AG09319 (cell line): ENCODE measurements at regions not wholly inside any gene's neighbourhood (a gene's known extent, or its start where the extent isn't known, plus 50 kb on each side); places are given as distances from the start of the nearest gene placed in this dataset.

Experiments used
- DNase-seq: peaks from one replicate; pipeline ENCODE4 v3.0.0-alpha.2; 2010; ENCODE audit warnings: low read depth; ENCODE audit errors: extremely low read depth
- CTCF ChIP-seq: IDR thresholded peaks from 2 replicates; pipeline ENCODE4 v1.5.1; 2011; ENCODE audit warnings: low read depth, mild to moderate bottlenecking, inconsistent platforms, low read length, moderate library complexity

GRCh38 chr10:78247821-78248220 lies 214.2 kb downstream of the RPS24 start:
- no peak for TF ChIP-seq CTCF
- DNase-seq = no peak

GRCh38 chr10:78248651-78249464 lies 215.2 kb downstream of the RPS24 start:
- no peak for TF ChIP-seq CTCF

GRCh38 chr10:78249690-78250089 lies 216.0 kb downstream of the RPS24 start:
- no peak for TF ChIP-seq CTCF

More at GRCh38 chr10:78248651-78249464, 215.2 kb downstream of the RPS24 start:
- peak; percentile 77 for DNase-seq

GRCh38 chr10:78250313-78251015 lies 216.8 kb downstream of the RPS24 start:
- DNase-seq = no peak
- no peak for TF ChIP-seq CTCF

More at GRCh38 chr10:78249690-78250089, 216.0 kb downstream of the RPS24 start:
- DNase-seq = no peak

GRCh38 chr10:78251016-78251385 lies 217.3 kb downstream of the RPS24 start:
- TF ChIP-seq CTCF = no peak
- no peak for DNase-seq

- TF ChIP-seq CTCF = no peak
Measured at GRCh38 chr10:78252286-78252685, 218.6 kb downstream of the RPS24 start.

More at GRCh38 chr10:78252286-78252685, 218.6 kb downstream of the RPS24 start:
- DNase-seq = no peak
